HCT116 (cell line): ENCODE measurements at regions not wholly inside any gene's neighbourhood (a gene's known extent, or its start where the extent isn't known, plus 50 kb on each side); places are given as distances from the start of the nearest gene placed in this dataset.

ENCODE experiments used
- ATAC-seq: fragments of 200-7000 bp; cut with Tn5 transposase; 2 replicates; pipeline ENCODE4 v1.9.1; 2020; ENCODE audit warnings: mild to moderate bottlenecking, moderate library complexity
- BruUV-seq: library from RNA; stranded (reverse); fragments of 400-500 nt; replicated peaks from 2 replicates; lab custom pipeline; 2021; lab: Mats Ljungman, UMichigan
- CTCF ChIA-PET: fragments of 300-600 bp; sonication (Branson Sonifier 250); formaldehyde crosslinking; loops from one replicate; lab custom pipeline; 2021; ENCODE audit warnings: antibody characterized with exemption; lab: Charles Lee
- POLR2A ChIA-PET: fragments of 300-600, 350-600 bp; sonication (Branson Sonifier 250); formaldehyde crosslinking; loops from one replicate; lab custom pipeline; 2021; ENCODE audit warnings: antibody characterized with exemption; lab: Charles Lee
- RAD21 ChIA-PET, 2 experiments: fragments of 300-600 bp; sonication (Branson Sonifier 250); formaldehyde crosslinking; loops; one replicate each; lab custom pipeline; 2023; ENCODE audit warnings: low total read pairs in 2 of 2; ENCODE audit not compliant: uncharacterized antibody in 2 of 2, unreplicated experiment in 2 of 2, low non-redundant PET in 1 of 2; lab: Charles Lee
- DNase-seq: peaks from one replicate; pipeline ENCODE4 v3.0.0-alpha.2; 2010; ENCODE audit warnings: low read depth, low spot score
- H2AFZ ChIP-seq: fragments of 200-600 bp; shearing (Covaris generic), sonication (generic); 2 replicates; pipeline ENCODE4 v1.6.1; 2017; ENCODE audit warnings: low read depth, mixed run types, mixed read lengths, antibody characterized with exemption, low read length; ENCODE audit not compliant: poor library complexity, severe bottlenecking
- H3K27ac ChIP-seq: 2 replicates; pipeline ENCODE4 v1.5.1; 2012; ENCODE audit warnings: low read depth, low read length
- H3K27me3 ChIP-seq: fragments of 200-600 bp; sonication (generic); 2 replicates; pipeline ENCODE4 v1.6.1; 2016; ENCODE audit warnings: mixed run types, low read length, mixed read lengths; ENCODE audit not compliant: insufficient read depth
- H3K36me3 ChIP-seq, 2 experiments: fragments of 200-500 bp in 1 of 2; fragments of 200-600 bp in 1 of 2; sonication (Bioruptor generic) in 1 of 2; sonication (generic) in 1 of 2; 2 replicates each; pipeline versions ENCODE4 v1.5.1 to v1.6.1; 2014 to 2016; ENCODE audit warnings: low read length in 2 of 2, inconsistent platforms in 1 of 2, mixed read lengths in 1 of 2, mixed run types in 1 of 2; ENCODE audit not compliant: insufficient read depth in 2 of 2, control insufficient read depth in 1 of 2
- H3K4me1 ChIP-seq, 2 experiments: fragments of 200-600 bp in 1 of 2; sonication (generic) in 1 of 2; 2 replicates each; pipeline versions ENCODE4 v1.5.1 to v1.6.1; 2012 to 2017; ENCODE audit warnings: low read length in 2 of 2, inconsistent platforms in 1 of 2, mild to moderate bottlenecking in 1 of 2, mixed read lengths in 1 of 2, mixed run types in 1 of 2, moderate library complexity in 1 of 2; ENCODE audit not compliant: insufficient read depth in 2 of 2, control insufficient read depth in 1 of 2
- H3K4me2 ChIP-seq: fragments of 200-600 bp; sonication (generic); 2 replicates; pipeline ENCODE4 v1.6.1; 2017; ENCODE audit warnings: mixed run types, low read length, mixed read lengths
- H3K4me3 ChIP-seq, 2 experiments: fragments of 200-600 bp in 1 of 2; sonication (generic) in 1 of 2; replicated peaks in 1 of 2; 2 replicates each; pipeline ENCODE4 v1.5.1; 2011 to 2016; ENCODE audit warnings: low read length in 2 of 2, control low read depth in 1 of 2, low read depth in 1 of 2, mild to moderate bottlenecking in 1 of 2, mixed read lengths in 1 of 2, mixed run types in 1 of 2
- H3K79me2 ChIP-seq: fragments of 200-600 bp; sonication (generic); 2 replicates; pipeline ENCODE4 v1.6.1; 2017; ENCODE audit warnings: mild to moderate bottlenecking, mixed run types, low read length, moderate library complexity, mixed read lengths; ENCODE audit not compliant: insufficient read depth
- H3K9ac ChIP-seq: fragments of 200-600 bp; sonication (generic); 2 replicates; pipeline ENCODE4 v1.6.1; 2016; ENCODE audit warnings: low read length, mixed read lengths
- H3K9me2 ChIP-seq: fragments of 200-600 bp; sonication (generic), shearing (Covaris generic); 2 replicates; pipeline ENCODE4 v1.6.1; 2017; ENCODE audit warnings: mixed run types, mild to moderate bottlenecking, moderate library complexity; ENCODE audit not compliant: insufficient read depth
- H3K9me3 ChIP-seq, 2 experiments: fragments of 200-500 bp in 1 of 2; fragments of 200-600 bp in 1 of 2; sonication (Bioruptor generic) in 1 of 2; sonication (generic) in 1 of 2; 2 replicates each; pipeline ENCODE4 v1.6.1; 2014 to 2017; ENCODE audit warnings: low read length in 2 of 2, mixed read lengths in 2 of 2, inconsistent platforms in 1 of 2, low read depth in 1 of 2, mild to moderate bottlenecking in 1 of 2, mixed run types in 1 of 2, moderate library complexity in 1 of 2; ENCODE audit not compliant: control insufficient read depth in 1 of 2, insufficient read depth in 1 of 2
- H4K20me1 ChIP-seq: fragments of 200-600 bp; sonication (generic), shearing (Covaris generic); 2 replicates; pipeline ENCODE4 v1.6.1; 2017; ENCODE audit warnings: mixed run types, mild to moderate bottlenecking, moderate library complexity; ENCODE audit not compliant: insufficient read depth
- ATF3 ChIP-seq: IDR thresholded peaks from 2 replicates; pipeline ENCODE4 v1.6.1; 2012
- CBX3 ChIP-seq: IDR thresholded peaks from 2 replicates; pipeline ENCODE4 v1.6.1; 2012; ENCODE audit warnings: low read depth
- CEBPB ChIP-seq: IDR thresholded peaks from 2 replicates; pipeline ENCODE4 v1.6.1; 2012; ENCODE audit warnings: low read depth
- EGR1 ChIP-seq: IDR thresholded peaks from 2 replicates; pipeline ENCODE4 v1.6.1; 2012; ENCODE audit warnings: low read depth
- EZH2 ChIP-seq: fragments of 200-600 bp; sonication (generic); IDR thresholded peaks from 2 replicates; pipeline ENCODE4 v1.6.1; 2017; ENCODE audit warnings: antibody characterized with exemption, mixed run types
- EZH2phosphoT487 ChIP-seq: fragments of 200-600 bp; IDR thresholded peaks from 2 replicates; pipeline ENCODE4 v1.6.1; 2018; ENCODE audit warnings: antibody characterized with exemption, borderline replicate concordance
- JUND ChIP-seq: IDR thresholded peaks from 2 replicates; pipeline ENCODE4 v1.6.1; 2012
- MAX ChIP-seq: IDR thresholded peaks from 2 replicates; pipeline ENCODE4 v1.6.1; 2012
- POLR2A ChIP-seq: IDR thresholded peaks from 2 replicates; pipeline ENCODE4 v1.7.0; 2011; ENCODE audit warnings: borderline replicate concordance; ENCODE audit not compliant: insufficient read depth, insufficient read length; ENCODE audit errors: extremely low read depth
- POLR2AphosphoS5 ChIP-seq: IDR thresholded peaks from 2 replicates; pipeline ENCODE4 v1.6.1; 2011; ENCODE audit warnings: mild to moderate bottlenecking, low read depth, low read length, moderate library complexity
- RAD21 ChIP-seq: IDR thresholded peaks from 2 replicates; pipeline ENCODE4 v1.6.1; 2012; ENCODE audit warnings: low read depth, mild to moderate bottlenecking
- REST ChIP-seq: IDR thresholded peaks from 2 replicates; pipeline ENCODE4 v1.6.1; 2012; ENCODE audit warnings: low read depth
- SP1 ChIP-seq: IDR thresholded peaks from 2 replicates; pipeline ENCODE4 v1.6.1; 2012; ENCODE audit warnings: low read depth
- SRF ChIP-seq: IDR thresholded peaks from 2 replicates; pipeline ENCODE4 v1.6.1; 2012; ENCODE audit warnings: low read depth
- TCF7L2 ChIP-seq: IDR thresholded peaks from 2 replicates; pipeline ENCODE4 v1.7.0; 2011; ENCODE audit warnings: borderline replicate concordance, inconsistent platforms; ENCODE audit not compliant: insufficient read depth, insufficient read length; ENCODE audit errors: extremely low read depth
- YY1 ChIP-seq: IDR thresholded peaks from 2 replicates; pipeline ENCODE4 v1.6.1; 2011; ENCODE audit warnings: low read length, low read depth, moderate library complexity, mild to moderate bottlenecking; ENCODE audit not compliant: insufficient replicate concordance; ENCODE audit errors: extremely low read depth
- ZBTB33 ChIP-seq: IDR thresholded peaks from 2 replicates; pipeline ENCODE4 v1.6.1; 2011; ENCODE audit warnings: mild to moderate bottlenecking, low read length, moderate library complexity; ENCODE audit not compliant: insufficient replicate concordance; ENCODE audit errors: extremely low read depth
- ZNF274 ChIP-seq: fragments of 200-500 bp; sonication (Bioruptor generic); IDR thresholded peaks from 2 replicates; pipeline ENCODE4 v1.6.1; 2014; ENCODE audit warnings: mild to moderate bottlenecking, low read depth, low read length, inconsistent platforms
- intact Hi-C: fragments of 100-400 bp; cut with micrococcal nuclease; formaldehyde crosslinking; loops from 2 replicates; pipeline ENCODE4 v1.10.0; 2022

- TF ChIP-seq ZBTB33 (no peak), MAX (no peak)
- TF ChIP-seq, all 23 proteins: peak for 0
These were observed 74.8 kb downstream of the ETS2 start (continued) for GRCh38 chr21:38880577-38880966.

GRCh38 chr21:38879912-38880576, 74.3 kb downstream of the ETS2 start:
- no peaks in the 10 kb centered on the region for H3K27me3 ChIP-seq
- H3K9me3 ChIP-seq = no peaks in the 10 kb centered on the region
- H3K9ac ChIP-seq = no peak overlapping the region
- no peaks in the 10 kb centered on the region for H3K9me2 ChIP-seq
- no peak for TF ChIP-seq SP1
- TF ChIP-seq ZNF274 = no peak
- TF ChIP-seq ZBTB33 = no peak
- TF ChIP-seq ATF3 = no peak
- no peak for TF ChIP-seq EZH2
- no peak for TF ChIP-seq JUND
- TF ChIP-seq POLR2A = no peak
- no peak for TF ChIP-seq SRF
- no peak for TF ChIP-seq CEBPB
- TF ChIP-seq TCF7L2 = no peak
- no peak for TF ChIP-seq EZH2phosphoT487
- TF ChIP-seq CBX3 = no peak
- no peak for TF ChIP-seq RAD21
- no peak for TF ChIP-seq REST
- no peak for TF ChIP-seq EGR1
- no peak for TF ChIP-seq YY1
- TF ChIP-seq POLR2AphosphoS5 = no peak
- ChIA-PET RAD21 (no interaction called here), CTCF (no interaction called here), POLR2A (no interaction called here)
- H3K4me2 ChIP-seq = no peak overlapping the region
- H3K4me3 ChIP-seq = no peak overlapping the region
- ATAC-seq = no peak
- H2AFZ ChIP-seq = no peak overlapping the region
- BruUV-seq = no TSS peak
- DNase-seq = no peak
- no peak overlapping the region for H3K27ac ChIP-seq
- H3K4me1 ChIP-seq = no peaks in the 10 kb centered on the region
- H3K79me2 ChIP-seq = no peaks in the 10 kb centered on the region
- no peaks in the 10 kb centered on the region for H4K20me1 ChIP-seq
- intact Hi-C loops = no loop called here
- H3K36me3 ChIP-seq = no peaks in the 10 kb centered on the region
